GM19463 (cell line): ENCODE measurements at regions not wholly inside any gene's neighbourhood (a gene's known extent, or its start where the extent isn't known, plus 50 kb on each side); places are given as distances from the start of the nearest gene placed in this dataset.

Source experiments
- ATAC-seq: cut with Tn5 transposase; IDR thresholded peaks from one replicate; pipeline ENCODE4 v1.9.1; 2021; ENCODE audit warnings: mild to moderate bottlenecking, moderate library complexity; ENCODE audit not compliant: unreplicated experiment

- ATAC-seq: no peak
Observed at GRCh38 chr2:16262526-16263178, 322.3 kb downstream of the MYCN start.

GRCh38 chr2:16261791-16262190 is 321.4 kb downstream of the MYCN start:
- ATAC-seq: no peak

GRCh38 chr2:16261071-16261470 is 320.7 kb downstream of the MYCN start:
- ATAC-seq: no peak

GRCh38 chr2:16260041-16260830 is 319.9 kb downstream of the MYCN start:
- no peak for ATAC-seq

GRCh38 chr2:16259010-16259409 is 318.7 kb downstream of the MYCN start:
- ATAC-seq: no peak

- ATAC-seq: no peak
Observed at GRCh38 chr2:16258350-16258749, 318.0 kb downstream of the MYCN start.

GRCh38 chr2:16257322-16258028 is 317.1 kb downstream of the MYCN start:
- ATAC-seq: no peak

GRCh38 chr2:16256601-16257321 is 316.4 kb downstream of the MYCN start:
- ATAC-seq: no peak

GRCh38 chr2:16255120-16255519 is 314.8 kb downstream of the MYCN start:
- no peak for ATAC-seq

- no peak for ATAC-seq
Observed at GRCh38 chr2:16254356-16254965, 314.1 kb downstream of the MYCN start.

- no peak for ATAC-seq
Observed at GRCh38 chr2:16253291-16253690, 312.9 kb downstream of the MYCN start.

GRCh38 chr2:16252891-16253290 is 312.5 kb downstream of the MYCN start:
- ATAC-seq: no peak

GRCh38 chr2:16252251-16252650 is 311.9 kb downstream of the MYCN start:
- no peak for ATAC-seq

- no peak for ATAC-seq
Observed at GRCh38 chr2:16251511-16252225, 311.3 kb downstream of the MYCN start.

GRCh38 chr2:16250886-16251285 is 310.5 kb downstream of the MYCN start:
- ATAC-seq: no peak

GRCh38 chr2:16250466-16250865 is 310.1 kb downstream of the MYCN start:
- no peak for ATAC-seq

- ATAC-seq: no peak
Observed at GRCh38 chr2:16250056-16250425, 309.7 kb downstream of the MYCN start.

GRCh38 chr2:16249246-16250055 is 309.1 kb downstream of the MYCN start:
- ATAC-seq: no peak

GRCh38 chr2:16248571-16249105 is 308.3 kb downstream of the MYCN start:
- no peak for ATAC-seq
